ENCODE measurements at regions not wholly inside any gene's neighbourhood (a gene's known extent, or its start where the extent isn't known, plus 50 kb on each side); places are given as distances from the start of the nearest gene placed in this dataset.

- Histone ChIP-seq H2AFZ (ENCODE audit: insufficient read depth, low read depth, low read length, poor library complexity, severe bottlenecking) (no peak overlapping the region), H3K27ac (ENCODE audit: low read length in 2 of 2) (no peak overlapping the region), H3K36me3 (replicated peaks in 1 of 2; ENCODE audit: control extremely low read depth in 1 of 2, control insufficient read depth in 1 of 2, extremely low read depth in 1 of 2, insufficient read depth in 2 of 2, low read length in 1 of 2) (no peaks in the 10 kb centered on the region), H3K27me3 (replicated peaks in 1 of 4; ENCODE audit: control extremely low read depth in 1 of 4, control insufficient read depth in 3 of 4, insufficient read depth in 4 of 4, low read length in 3 of 4) (peaks cover 0 to 7% (median 2%) of the 10 kb centered on the region in 4 experiments), H3K9ac (ENCODE audit: low read length) (no peak overlapping the region), H4K20me1 (ENCODE audit: control insufficient read depth, insufficient read depth, low read length, poor library complexity, severe bottlenecking) (no peaks in the 10 kb centered on the region), H3K4me2 (replicated peaks; ENCODE audit: low read depth, low read length, poor library complexity, severe bottlenecking) (no peak overlapping the region), H3K4me3 (ENCODE audit: control extremely low read depth in 1 of 5, extremely low read depth in 1 of 5, insufficient read depth in 1 of 5, low read depth in 2 of 5, low read length in 4 of 5) (no peak overlapping the region), H3K79me2 (ENCODE audit: control insufficient read depth, insufficient read depth, low read length) (no peaks in the 10 kb centered on the region), H3K4me1 (ENCODE audit: control insufficient read depth in 2 of 2, insufficient read depth in 2 of 2, low read length in 2 of 2) (no peaks in the 10 kb centered on the region), H3K9me3 (ENCODE audit: control extremely low read depth in 1 of 3, control insufficient read depth in 2 of 3, insufficient read depth in 1 of 3, low read length in 2 of 3) (no peaks in the 10 kb centered on the region)
- ChIA-PET CTCF (no interaction called here), POLR2A (no interaction called here)
- H3K9me3 Mint-ChIP-seq (ENCODE audit: insufficient read depth), result no peaks in the 10 kb centered on the region
- no peak overlapping the region for H3K27ac Mint-ChIP-seq
- intact Hi-C loops (cut with micrococcal nuclease), result no loop called here
- H3K4me1 Mint-ChIP-seq, result no peaks in the 10 kb centered on the region
- peaks cover 4% of the 10 kb centered on the region for H3K27me3 Mint-ChIP-seq
- 100% methylated on average over 1 of the region's 2 CpGs for WGBS (ENCODE audit: insufficient coverage)
- ATAC-seq (ENCODE audit: low read depth), result no peak
- no peak for DNase-seq
- no peak overlapping the region for H3K4me3 Mint-ChIP-seq
- no peak for TF ChIP-seq EZH2 (IDR thresholded peaks at IDR 0.05; ENCODE audit: borderline replicate concordance, insufficient read depth, low read depth, low read length, poor library complexity, severe bottlenecking)
- no peak for TF ChIP-seq CTCF (IDR thresholded peaks at IDR 0.05)
Observed at GRCh38 chr14:56040121-56040520, 78.1 kb upstream of the PELI2 start.

GRCh38 chr14:56044196-56044595, 74.0 kb upstream of the PELI2 start:
- H3K9me3 Mint-ChIP-seq (ENCODE audit: insufficient read depth), result no peaks in the 10 kb centered on the region
- DNase-seq (no peak), ATAC-seq (ENCODE audit: low read depth) (no peak)
- H3K27ac Mint-ChIP-seq, result no peak overlapping the region
- H3K4me3 Mint-ChIP-seq, result no peak overlapping the region
- H3K36me3 ChIP-seq (replicated peaks in 1 of 2; ENCODE audit: control extremely low read depth in 1 of 2, control insufficient read depth in 1 of 2, extremely low read depth in 1 of 2, insufficient read depth in 2 of 2, low read length in 1 of 2), result no peaks in the 10 kb centered on the region
- H3K27me3 ChIP-seq (replicated peaks in 1 of 4; ENCODE audit: control extremely low read depth in 1 of 4, control insufficient read depth in 3 of 4, insufficient read depth in 4 of 4, low read length in 3 of 4), result peaks cover 0 to 7% (median 2%) of the 10 kb centered on the region in 4 experiments
- no peaks in the 10 kb centered on the region for H3K4me1 Mint-ChIP-seq
- H3K4me3 ChIP-seq (ENCODE audit: control extremely low read depth in 1 of 5, extremely low read depth in 1 of 5, insufficient read depth in 1 of 5, low read depth in 2 of 5, low read length in 4 of 5), result no peak overlapping the region
- no peak for TF ChIP-seq CTCF (IDR thresholded peaks at IDR 0.05)
- ChIA-PET CTCF (no interaction called here), POLR2A (no interaction called here)
- no peak overlapping the region for H3K27ac ChIP-seq (ENCODE audit: low read length in 2 of 2)
- no peaks in the 10 kb centered on the region for H3K4me1 ChIP-seq (ENCODE audit: control insufficient read depth in 2 of 2, insufficient read depth in 2 of 2, low read length in 2 of 2)
- H3K27me3 Mint-ChIP-seq, result peaks cover 4% of the 10 kb centered on the region
- H3K4me2 ChIP-seq (replicated peaks; ENCODE audit: low read depth, low read length, poor library complexity, severe bottlenecking), result no peak overlapping the region
- peaks cover 0 to 1% (median 0%) of the 10 kb centered on the region in 3 donors for H3K9me3 ChIP-seq (ENCODE audit: control extremely low read depth in 1 of 3, control insufficient read depth in 2 of 3, insufficient read depth in 1 of 3, low read length in 2 of 3)
- intact Hi-C loops (cut with micrococcal nuclease), result no loop called here
- H3K79me2 ChIP-seq (ENCODE audit: control insufficient read depth, insufficient read depth, low read length), result no peaks in the 10 kb centered on the region
- no peak overlapping the region for H2AFZ ChIP-seq (ENCODE audit: insufficient read depth, low read depth, low read length, poor library complexity, severe bottlenecking)
- H4K20me1 ChIP-seq (ENCODE audit: control insufficient read depth, insufficient read depth, low read length, poor library complexity, severe bottlenecking), result no peaks in the 10 kb centered on the region
- 80% methylated on average over 1 of the region's 2 CpGs for WGBS (ENCODE audit: insufficient coverage)
- H3K9ac ChIP-seq (ENCODE audit: low read length), result no peak overlapping the region

All from B cell (primary cell).